DOHH2 (cell line): ENCODE measurements at regions not wholly inside any gene's neighbourhood (a gene's known extent, or its start where the extent isn't known, plus 50 kb on each side); places are given as distances from the start of the nearest gene placed in this dataset.

Experiments
- H3F3A ChIP-seq: fragments of 200-600 bp; sonication (generic), shearing (Covaris generic); 2 replicates; pipeline ENCODE4 v1.6.0; 2016; ENCODE audit warnings: antibody characterized with exemption, mild to moderate bottlenecking; ENCODE audit not compliant: control insufficient read depth, insufficient read depth
- H3K27ac ChIP-seq: fragments of 200-600 bp; sonication (generic); 2 replicates; pipeline ENCODE4 v1.5.1; 2014; ENCODE audit warnings: low read depth, mild to moderate bottlenecking, low read length, moderate library complexity
- H3K27me3 ChIP-seq: fragments of 200-600 bp; sonication (generic); 2 replicates; pipeline ENCODE4 v1.6.1; 2014; ENCODE audit warnings: mild to moderate bottlenecking, low read length, mixed read lengths; ENCODE audit not compliant: control insufficient read depth
- H3K36me3 ChIP-seq: fragments of 200-600 bp; sonication (generic); 2 replicates; pipeline ENCODE4 v1.6.1; 2014; ENCODE audit warnings: mild to moderate bottlenecking, low read length, moderate library complexity, mixed read lengths; ENCODE audit not compliant: control insufficient read depth
- H3K4me1 ChIP-seq: fragments of 200-600 bp; sonication (generic); 2 replicates; pipeline ENCODE4 v1.6.1; 2014; ENCODE audit warnings: mild to moderate bottlenecking, low read length, mixed read lengths; ENCODE audit not compliant: control insufficient read depth
- H3K4me2 ChIP-seq: fragments of 200-600 bp; sonication (generic); 2 replicates; pipeline ENCODE4 v1.6.0; 2014; ENCODE audit warnings: mild to moderate bottlenecking, low read length, moderate library complexity
- H3K4me3 ChIP-seq: fragments of 200-600 bp; sonication (generic); 2 replicates; pipeline ENCODE4 v1.5.1; 2014; ENCODE audit warnings: mild to moderate bottlenecking, low read length, mixed read lengths
- H3K79me2 ChIP-seq: fragments of 200-600 bp; sonication (generic); 2 replicates; pipeline ENCODE4 v1.6.1; 2014; ENCODE audit warnings: mild to moderate bottlenecking, low read length, mixed read lengths; ENCODE audit not compliant: control insufficient read depth
- H3K9me2 ChIP-seq: fragments of 200-600 bp; sonication (generic); replicated peaks from 2 replicates; pipeline ENCODE4 v1.6.1; 2014; ENCODE audit warnings: mild to moderate bottlenecking, low read length, mixed read lengths; ENCODE audit not compliant: control insufficient read depth
- H3K9me3 ChIP-seq: fragments of 200-600 bp; sonication (generic); 2 replicates; pipeline ENCODE4 v1.6.1; 2014; ENCODE audit warnings: antibody characterized with exemption, low read length, mixed read lengths; ENCODE audit not compliant: control insufficient read depth, insufficient read depth
- H4K20me1 ChIP-seq: fragments of 200-600 bp; sonication (generic); 2 replicates; pipeline ENCODE4 v1.6.0; 2014; ENCODE audit warnings: low read depth, mild to moderate bottlenecking, antibody characterized with exemption, low read length, moderate library complexity; ENCODE audit not compliant: control insufficient read depth, insufficient read depth
- CTCF ChIP-seq: fragments of 200-600 bp; sonication (generic); IDR thresholded peaks from one replicate; pipeline ENCODE4 v1.5.1; 2014; ENCODE audit warnings: antibody characterized with exemption, mild to moderate bottlenecking, low read depth, low read length; ENCODE audit not compliant: poor library complexity, severe bottlenecking
- EZH2phosphoT487 ChIP-seq: fragments of 200-600 bp; sonication (generic); IDR thresholded peaks from 2 replicates; pipeline ENCODE4 v1.6.1; 2017; ENCODE audit warnings: borderline replicate concordance, mild to moderate bottlenecking, antibody characterized with exemption, low read length, moderate library complexity, mixed read lengths

GRCh38 chr1:96424877-96425276, 296.7 kb upstream of the PTBP2 start:
- H3K4me2 ChIP-seq: no peak overlapping the region
- no peaks in the 10 kb centered on the region for H3K36me3 ChIP-seq
- H3F3A ChIP-seq: no peaks in the 10 kb centered on the region
- no peaks in the 10 kb centered on the region for H3K79me2 ChIP-seq
- H3K9me3 ChIP-seq: no peaks in the 10 kb centered on the region
- no peak overlapping the region for H3K4me3 ChIP-seq
- TF ChIP-seq CTCF (no peak), EZH2phosphoT487 (no peak)
- no peaks in the 10 kb centered on the region for H4K20me1 ChIP-seq
- no peaks in the 10 kb centered on the region for H3K9me2 ChIP-seq
- no peaks in the 10 kb centered on the region for H3K27me3 ChIP-seq
- no peak overlapping the region for H3K27ac ChIP-seq
- H3K4me1 ChIP-seq: no peaks in the 10 kb centered on the region

DNA sequence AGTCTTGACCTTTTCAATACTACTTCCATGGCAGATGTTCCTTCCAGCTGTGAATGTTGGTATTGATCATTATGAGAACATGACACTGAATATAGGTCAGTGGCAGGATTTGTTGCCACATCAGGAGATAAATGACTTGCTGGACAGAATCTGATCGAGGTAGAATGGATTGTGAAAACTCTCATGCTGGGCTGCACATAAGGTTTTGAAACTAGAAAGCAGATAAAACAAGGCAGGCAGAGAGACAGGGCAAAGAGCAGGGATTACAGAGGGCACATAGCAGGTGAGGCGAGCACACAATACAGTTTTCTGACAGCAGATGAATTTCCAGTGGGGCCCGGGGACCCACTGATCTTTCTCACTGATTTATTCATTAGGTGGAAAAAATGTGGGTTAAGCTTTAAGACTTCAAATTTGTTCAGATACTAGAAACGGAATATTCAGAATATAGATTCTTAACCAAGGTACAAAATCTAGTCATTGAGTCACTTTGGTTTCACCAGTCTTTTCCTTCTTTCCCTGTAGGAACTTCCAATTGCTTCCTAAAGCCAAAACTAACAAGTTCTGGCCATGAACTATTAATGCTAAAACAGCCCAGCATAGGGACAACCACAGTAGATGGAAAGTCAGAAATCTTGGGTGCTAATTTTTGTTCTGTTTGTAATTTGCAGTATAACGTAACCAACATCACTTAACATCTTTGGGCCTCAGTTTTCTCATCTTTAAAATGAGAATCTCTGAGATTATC, 296.0 kb upstream of the PTBP2 start:
- no peak overlapping the region for H3K4me2 ChIP-seq
- TF ChIP-seq CTCF (no peak), EZH2phosphoT487 (no peak)
- H3K27me3 ChIP-seq: no peaks in the 10 kb centered on the region
- no peaks in the 10 kb centered on the region for H3K9me3 ChIP-seq
- no peaks in the 10 kb centered on the region for H3K79me2 ChIP-seq
- no peaks in the 10 kb centered on the region for H3F3A ChIP-seq
- H3K27ac ChIP-seq: no peak overlapping the region
- no peaks in the 10 kb centered on the region for H4K20me1 ChIP-seq
- H3K4me1 ChIP-seq: no peaks in the 10 kb centered on the region
- H3K9me2 ChIP-seq: no peaks in the 10 kb centered on the region
- H3K4me3 ChIP-seq: no peak overlapping the region
- no peaks in the 10 kb centered on the region for H3K36me3 ChIP-seq

GRCh38 chr1:96427616-96428015, 294.0 kb upstream of the PTBP2 start:
- Histone ChIP-seq H3K4me3 (no peak overlapping the region), H3F3A (no peaks in the 10 kb centered on the region), H3K27me3 (no peaks in the 10 kb centered on the region), H3K27ac (no peak overlapping the region), H3K9me2 (no peaks in the 10 kb centered on the region), H3K36me3 (no peaks in the 10 kb centered on the region), H3K4me2 (no peak overlapping the region), H3K79me2 (no peaks in the 10 kb centered on the region), H4K20me1 (no peaks in the 10 kb centered on the region), H3K4me1 (no peaks in the 10 kb centered on the region), H3K9me3 (no peaks in the 10 kb centered on the region)
- TF ChIP-seq CTCF (no peak), EZH2phosphoT487 (no peak)
